GM10266 (cell line): ENCODE measurements at regions not wholly inside any gene's neighbourhood (a gene's known extent, or its start where the extent isn't known, plus 50 kb on each side); places are given as distances from the start of the nearest gene placed in this dataset.

Experiments
- DNase-seq: peaks from one replicate; pipeline ENCODE4 v3.0.0; 2012; ENCODE audit errors: extremely low spot score
- CTCF ChIP-seq: IDR thresholded peaks from 2 replicates; pipeline ENCODE4 v1.5.1; 2012; ENCODE audit warnings: mild to moderate bottlenecking, low read depth; ENCODE audit not compliant: control insufficient read depth, insufficient read depth; ENCODE audit errors: missing control alignments

GRCh38 chr16:86378128-86378527, 132.2 kb upstream of the FOXF1 start:
- DNase-seq: no peak
- TF ChIP-seq CTCF: no peak

GRCh38 chr16:86378831-86379504, 131.4 kb upstream of the FOXF1 start:
- no peak for DNase-seq
- TF ChIP-seq CTCF: no peak

- no peak for DNase-seq
- TF ChIP-seq CTCF: no peak
Observed at GRCh38 chr16:86379505-86379846, 130.9 kb upstream of the FOXF1 start.

- no peak for TF ChIP-seq CTCF
- DNase-seq: no peak
Observed at GRCh38 chr16:86380030-86380429, 130.3 kb upstream of the FOXF1 start.

GRCh38 chr16:86381491-86381890, 128.8 kb upstream of the FOXF1 start:
- TF ChIP-seq CTCF: no peak
- no peak for DNase-seq

- DNase-seq: no peak
- TF ChIP-seq CTCF: no peak
Observed at GRCh38 chr16:86382067-86382773, 128.1 kb upstream of the FOXF1 start.

GRCh38 chr16:86382774-86383407, 127.4 kb upstream of the FOXF1 start:
- no peak for TF ChIP-seq CTCF
- DNase-seq: no peak
